HG03558 (cell line): ENCODE measurements at regions not wholly inside any gene's neighbourhood (a gene's known extent, or its start where the extent isn't known, plus 50 kb on each side); places are given as distances from the start of the nearest gene placed in this dataset.
"Not testable (repeated sequence)": the region's sequence is repeated elsewhere in the genome, so short reads cannot be mapped to it uniquely, and the experiment has no call there.

ENCODE experiments used
- ATAC-seq: cut with Tn5 transposase; IDR thresholded peaks from one replicate; pipeline ENCODE4 v1.9.1; 2021; ENCODE audit warnings: moderate number of reproducible peaks; ENCODE audit not compliant: unreplicated experiment; ENCODE audit errors: extremely low read depth

DNA sequence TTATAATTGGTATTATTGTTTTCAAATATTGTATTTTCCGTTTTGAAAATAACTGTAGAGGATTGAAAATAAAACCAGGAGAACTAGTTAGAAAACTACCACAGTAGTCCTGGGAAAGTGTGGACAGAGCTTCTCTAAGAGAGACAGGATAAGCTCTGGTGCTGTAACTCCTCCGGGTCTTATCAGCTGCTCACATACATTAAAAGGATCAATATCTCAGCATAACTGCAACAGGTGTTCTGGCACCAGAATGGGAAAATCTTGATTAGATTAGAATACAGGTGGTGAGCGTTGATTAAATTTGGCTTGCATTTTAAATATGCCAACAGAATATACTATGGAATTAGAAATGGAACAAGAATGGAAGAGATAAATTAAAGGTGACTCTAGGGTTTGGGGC is 1138.9 kb upstream of the ADGRB3 start:
- no peak for ATAC-seq

DNA sequence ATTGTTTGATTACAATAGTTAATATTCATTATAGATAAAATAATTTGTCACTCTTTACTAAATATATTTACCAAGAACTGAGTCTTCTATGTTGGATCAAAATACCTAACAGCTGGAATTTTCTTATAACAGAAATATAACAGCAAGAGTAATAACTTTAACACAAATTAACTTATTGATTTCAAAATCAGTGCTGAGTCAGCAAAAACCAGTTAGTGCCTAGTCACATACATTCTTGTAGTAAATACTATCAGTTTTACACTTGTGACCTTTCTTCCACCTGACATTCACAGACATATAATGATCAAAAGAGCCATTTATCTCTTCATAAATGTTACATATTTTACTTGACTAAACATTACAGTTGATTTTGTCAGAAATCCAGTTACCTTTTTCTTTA is 1141.4 kb upstream of the ADGRB3 start:
- ATAC-seq: no peak

DNA sequence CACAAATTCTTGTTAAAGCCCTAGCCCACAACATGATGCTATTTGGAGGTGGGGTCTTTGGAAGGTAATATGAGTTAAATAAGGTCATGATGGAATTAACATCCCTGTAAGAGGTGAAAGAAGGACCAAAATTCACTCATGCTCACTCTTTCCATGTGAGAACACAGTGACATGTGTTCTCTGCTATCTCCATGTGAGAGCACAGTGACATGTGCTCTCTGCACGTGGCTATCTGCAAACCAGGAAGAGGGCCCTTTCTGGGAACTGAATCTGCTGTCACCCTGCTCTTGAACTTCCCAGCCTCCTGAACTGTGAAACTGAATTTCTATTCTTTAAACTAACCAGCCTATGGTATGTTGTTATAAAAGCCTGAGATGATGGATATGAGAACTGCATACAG is 1159.4 kb upstream of the ADGRB3 start:
- no peak for ATAC-seq

DNA sequence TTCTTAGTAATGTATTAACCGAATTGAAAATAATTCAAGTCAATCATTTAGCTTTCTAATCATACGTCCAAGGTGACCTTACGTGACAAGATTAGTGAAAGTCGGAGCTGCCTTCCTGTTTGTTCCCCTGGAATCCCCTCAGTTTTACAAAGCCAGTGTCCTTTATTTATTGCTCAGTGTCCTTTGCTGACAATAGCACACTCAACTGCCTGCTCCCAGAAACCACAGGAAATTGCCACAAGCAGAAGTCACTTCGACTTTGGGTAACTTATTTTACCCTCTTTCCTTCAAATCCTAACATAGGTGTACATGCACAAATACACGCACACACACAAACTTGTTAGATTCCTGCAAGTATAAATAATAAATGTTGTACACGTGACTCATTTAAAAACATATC is 1167.7 kb upstream of the ADGRB3 start:
- no peak for ATAC-seq

DNA sequence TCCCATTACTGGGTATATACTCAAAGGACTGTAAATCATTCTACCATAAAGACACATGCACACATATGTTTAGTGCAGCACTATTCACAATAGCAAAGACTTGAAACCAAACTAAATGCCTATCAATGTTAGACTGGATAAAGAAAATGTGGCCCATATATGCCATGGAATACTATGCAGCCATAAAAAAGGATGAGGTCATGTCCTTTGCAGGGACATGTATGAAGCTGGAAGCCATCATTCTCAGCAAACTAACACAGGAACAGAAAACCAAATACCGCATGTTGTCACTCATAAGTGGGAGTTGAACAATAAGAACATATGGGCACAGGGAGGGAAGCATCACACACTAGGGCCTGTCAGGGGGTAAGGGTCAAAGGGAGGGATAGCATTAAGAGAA is 1172.4 kb upstream of the ADGRB3 start:
- ATAC-seq: not testable (repeated sequence)

DNA sequence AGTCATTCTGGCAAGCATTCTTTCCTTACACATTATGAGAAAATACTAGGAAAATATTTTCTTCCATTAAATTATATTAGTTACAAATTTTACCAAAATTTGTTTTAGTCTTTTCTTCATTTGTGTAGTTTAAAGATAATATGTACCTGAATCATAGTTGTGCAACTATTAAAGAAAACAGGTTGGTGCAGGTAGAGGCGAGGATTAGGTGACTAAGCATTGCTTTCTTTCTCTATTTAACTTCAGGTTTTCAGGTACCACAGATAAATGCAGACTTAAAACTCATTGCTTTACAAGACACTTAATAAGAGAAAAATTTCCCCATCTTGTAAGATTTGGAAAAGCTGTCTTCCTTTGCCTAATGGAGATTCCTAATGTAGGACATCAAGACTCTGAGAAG is 1175.5 kb upstream of the ADGRB3 start:
- no peak for ATAC-seq

DNA sequence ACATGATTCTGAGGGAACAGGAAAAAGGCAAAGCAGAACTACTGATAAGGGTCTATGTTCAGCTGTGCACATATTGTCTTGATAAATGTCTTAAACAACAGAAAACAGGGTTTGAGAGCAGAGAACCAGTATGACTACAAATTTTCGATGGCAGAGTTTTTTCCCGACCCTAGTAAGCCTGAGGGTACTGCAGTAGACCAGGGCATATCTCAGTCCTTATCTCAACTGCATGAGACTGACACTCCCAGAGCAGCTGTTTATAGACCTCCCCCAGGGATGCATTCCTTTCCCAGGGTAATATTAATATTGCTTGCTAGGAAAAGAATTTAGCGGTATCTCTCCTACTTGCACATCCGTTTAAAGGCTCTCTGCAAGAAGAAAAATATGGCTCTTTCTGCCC is 1176.8 kb upstream of the ADGRB3 start:
- no peak for ATAC-seq

DNA sequence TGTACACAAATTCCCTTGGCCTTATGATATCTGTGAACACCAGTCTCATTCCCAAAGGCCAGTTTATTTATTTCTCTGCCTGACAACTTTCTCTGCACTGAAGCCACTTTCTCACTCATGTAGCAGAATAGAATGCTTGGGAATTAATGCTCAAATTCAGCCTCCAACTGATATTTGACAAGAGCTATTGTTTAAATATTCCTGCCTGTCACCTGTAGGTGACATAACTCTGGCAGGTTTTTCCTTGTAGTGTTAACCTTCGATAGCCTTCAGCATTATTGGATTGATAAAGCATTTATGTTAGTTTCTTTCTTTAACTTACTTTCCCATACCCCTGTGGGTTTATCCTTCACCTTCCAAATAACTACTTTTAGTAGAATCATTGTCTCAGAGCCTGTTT is 1183.2 kb upstream of the ADGRB3 start:
- ATAC-seq: no peak

DNA sequence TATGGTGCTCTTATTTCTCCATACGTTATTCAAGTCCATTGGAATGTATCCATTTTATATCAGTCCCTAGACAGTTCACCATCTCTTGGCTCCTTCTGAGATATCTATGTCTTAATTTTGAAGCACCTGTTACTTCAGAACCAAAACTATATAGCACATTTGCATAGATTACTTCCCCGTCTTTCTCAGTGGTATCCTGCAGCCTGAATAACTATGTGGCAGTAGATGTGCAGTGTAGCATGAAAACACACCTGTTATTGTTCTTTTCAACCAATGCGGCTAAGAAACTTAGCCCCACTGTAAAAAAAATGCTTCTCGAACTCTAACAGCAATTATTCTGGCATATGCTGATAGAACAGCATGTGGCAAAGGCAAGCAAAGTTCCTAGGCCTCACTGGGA is 1184.4 kb upstream of the ADGRB3 start:
- ATAC-seq: no peak

DNA sequence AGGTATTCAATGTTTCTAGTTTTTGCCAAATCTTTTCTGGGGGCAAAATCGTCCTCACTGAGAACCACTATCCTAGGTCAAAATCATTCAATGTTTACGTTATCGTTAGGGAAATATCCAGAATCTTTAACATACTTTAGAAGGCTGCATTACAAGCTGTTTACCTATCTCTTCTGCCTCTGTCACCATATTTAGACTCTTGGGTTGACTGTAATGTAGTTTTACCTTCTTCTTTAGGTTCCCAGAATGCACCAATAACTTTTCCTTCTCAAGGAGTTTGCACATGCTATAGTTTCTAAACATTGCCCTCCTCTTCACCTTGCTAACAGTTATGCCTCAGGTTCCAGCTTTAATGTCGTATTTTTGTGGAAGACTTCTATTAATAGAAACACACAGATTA is 1185.5 kb upstream of the ADGRB3 start:
- no peak for ATAC-seq

DNA sequence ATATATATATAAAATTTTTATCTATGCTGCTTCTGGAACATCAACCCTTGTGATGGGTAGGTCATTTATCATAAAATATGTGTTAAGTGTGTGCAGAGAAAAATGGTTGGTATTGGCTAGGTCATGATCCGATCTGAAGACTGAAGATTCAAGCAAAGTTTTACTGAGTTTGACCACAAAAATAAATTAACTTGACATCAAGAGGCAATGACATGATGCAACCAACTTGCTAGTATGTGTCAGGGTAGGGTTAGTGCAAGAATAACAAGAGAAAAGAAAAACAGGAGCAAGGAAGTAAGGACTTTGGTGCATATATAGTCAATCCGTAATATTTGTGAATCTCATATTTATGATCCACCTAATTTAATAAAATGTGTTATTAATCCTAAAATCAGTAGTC is 1202.0 kb upstream of the ADGRB3 start:
- ATAC-seq: no peak

DNA sequence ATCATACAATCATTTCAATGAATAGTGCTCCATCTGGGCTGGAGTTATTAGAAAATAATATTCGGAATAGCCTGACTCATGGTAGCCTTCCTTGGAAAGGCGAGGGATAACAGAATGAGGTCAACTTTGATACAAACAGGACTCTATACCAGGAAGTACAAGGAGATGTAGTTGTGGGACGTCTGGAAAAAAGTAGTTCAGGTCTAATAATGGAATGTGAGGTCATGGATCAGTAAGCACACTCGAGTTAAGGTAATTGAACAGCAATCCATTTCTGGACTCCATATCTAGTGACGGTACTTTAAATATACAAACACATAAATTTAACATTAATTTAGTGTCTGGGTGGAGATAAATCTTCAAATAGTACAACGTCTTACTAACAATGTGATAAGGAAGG is 1204.0 kb upstream of the ADGRB3 start:
- ATAC-seq: no peak

DNA sequence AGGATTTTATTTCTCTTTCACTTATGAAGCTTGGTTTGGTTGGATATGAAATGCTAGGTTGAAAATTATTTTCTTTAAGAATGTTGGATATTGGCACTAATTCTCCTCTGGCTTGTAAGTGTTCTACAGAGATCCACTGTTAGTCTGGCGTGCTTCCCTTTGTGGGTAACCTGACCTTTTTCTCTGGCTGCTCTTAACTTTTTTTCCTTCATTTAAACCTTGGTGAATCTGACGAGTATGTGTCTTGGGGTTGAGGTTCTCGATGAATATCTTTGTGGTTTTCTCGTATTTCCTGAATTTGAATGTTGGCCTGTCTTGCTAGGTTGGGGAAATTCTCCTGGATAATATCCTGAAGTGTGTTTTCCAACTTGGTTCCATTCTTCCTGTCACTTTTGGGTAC is 1208.4 kb upstream of the ADGRB3 start:
- ATAC-seq: not testable (repeated sequence)

DNA sequence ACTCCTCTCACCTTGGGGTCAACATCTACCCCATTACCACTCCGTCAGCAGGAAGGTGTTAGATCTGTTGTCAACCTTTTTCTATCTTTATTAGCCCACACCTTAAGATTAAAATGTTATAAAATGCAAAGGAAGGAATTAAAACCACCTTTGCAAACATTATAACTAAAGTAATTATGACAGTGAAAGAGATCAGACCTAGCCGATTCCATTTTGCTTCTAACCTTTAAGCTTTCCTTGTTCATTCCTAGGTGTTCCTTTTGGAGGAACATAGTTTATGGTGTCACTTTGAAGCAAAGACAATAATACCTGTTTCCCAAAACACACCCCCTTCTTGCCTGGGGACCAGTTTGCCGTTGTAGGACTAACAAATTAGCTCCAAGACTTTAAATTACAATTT is 1223.0 kb upstream of the ADGRB3 start:
- no peak for ATAC-seq

DNA sequence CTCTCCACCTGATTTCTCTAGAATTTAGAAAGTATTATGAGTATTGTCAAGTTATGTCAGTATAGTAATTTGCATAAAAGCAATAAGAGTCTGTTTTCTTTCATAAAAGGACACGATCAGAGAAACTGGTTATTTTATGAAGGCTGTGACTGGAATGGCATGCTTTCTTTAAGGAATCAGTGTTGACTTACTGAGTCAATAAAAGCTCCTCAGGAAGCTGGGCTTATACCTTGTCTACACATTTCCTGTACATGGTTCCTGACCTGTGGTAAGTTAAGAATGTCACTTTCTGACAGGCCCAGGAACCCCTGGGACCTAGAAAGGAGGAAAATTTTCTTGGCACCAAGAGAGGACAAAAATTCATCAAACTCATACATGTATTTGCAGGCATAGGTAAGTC is 1224.0 kb upstream of the ADGRB3 start:
- no peak for ATAC-seq

DNA sequence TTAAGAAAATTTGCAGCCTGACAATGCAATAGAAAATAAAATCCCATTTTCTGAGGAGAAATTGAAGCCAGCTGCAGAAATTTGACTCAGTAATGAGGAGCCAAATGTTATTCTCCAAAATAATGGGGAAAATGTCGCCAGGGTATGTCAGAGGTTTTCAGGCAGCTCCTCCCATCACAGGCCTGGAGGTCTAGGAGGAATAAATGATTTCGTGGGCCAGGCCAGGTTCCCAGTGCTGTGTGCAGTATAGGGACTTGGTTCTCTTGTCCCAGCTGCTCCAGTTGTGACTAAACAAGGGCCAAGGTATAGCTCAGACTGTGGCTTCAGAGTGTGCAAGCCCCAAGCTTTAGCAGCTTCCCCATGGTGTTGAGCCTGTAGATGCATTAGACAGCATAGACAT is 1240.8 kb upstream of the ADGRB3 start:
- ATAC-seq: no peak

DNA sequence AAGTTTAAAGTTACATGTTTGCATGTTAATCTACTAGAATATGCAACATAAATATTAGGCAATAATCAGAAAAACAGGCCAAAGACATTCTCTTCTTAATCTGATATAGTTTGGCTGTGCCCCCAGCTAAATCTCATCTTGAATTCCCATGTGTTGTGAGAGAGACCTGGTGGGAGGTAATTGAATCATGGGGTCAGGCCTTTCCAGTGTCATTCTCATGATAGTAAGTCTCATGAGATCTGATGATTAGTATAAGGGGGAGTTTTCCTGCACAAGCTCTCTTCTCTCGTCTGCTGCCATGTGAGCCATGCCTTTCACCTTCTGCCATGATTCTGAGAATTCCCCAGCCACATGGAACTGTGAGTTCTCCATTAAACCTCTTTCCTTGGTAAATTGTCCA is 1241.7 kb upstream of the ADGRB3 start:
- no peak for ATAC-seq

DNA sequence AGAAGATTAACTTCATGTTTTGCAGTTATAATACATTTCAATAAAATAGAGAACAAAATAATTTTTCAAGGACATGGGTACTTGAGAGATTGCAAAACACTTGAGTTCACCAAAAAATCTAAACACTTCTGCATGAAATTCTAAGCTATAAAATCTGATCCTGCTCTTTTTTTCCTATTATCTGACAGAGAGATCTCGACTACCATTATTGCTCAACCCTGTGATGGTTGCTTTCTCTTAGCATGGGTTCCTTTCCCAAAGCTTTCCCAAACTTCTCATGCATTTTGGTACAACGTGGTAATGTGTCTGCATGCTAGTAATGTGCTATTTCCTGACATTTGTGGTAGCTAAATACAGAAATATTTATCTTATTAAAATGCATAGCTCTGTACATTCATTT is 1243.1 kb upstream of the ADGRB3 start:
- no peak for ATAC-seq

DNA sequence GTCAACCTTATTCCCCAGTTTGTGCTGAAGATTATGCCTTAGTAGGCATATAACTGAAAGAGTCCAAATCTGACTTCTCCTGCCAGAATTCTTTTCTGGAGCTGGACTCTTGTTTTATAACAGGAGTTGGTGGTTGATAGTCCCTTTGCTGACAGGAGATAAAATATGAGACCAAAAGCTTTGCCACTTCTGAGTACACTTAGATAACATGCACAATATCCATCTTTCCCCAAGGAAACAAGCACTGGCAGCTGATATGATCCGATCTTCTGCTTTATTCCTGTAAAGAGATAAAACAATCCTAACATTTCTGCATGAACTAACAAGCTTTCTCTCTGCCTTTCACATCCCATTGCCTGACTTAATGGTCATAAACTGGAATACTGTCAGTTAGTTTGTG is 1265.4 kb upstream of the ADGRB3 start:
- ATAC-seq: no peak

DNA sequence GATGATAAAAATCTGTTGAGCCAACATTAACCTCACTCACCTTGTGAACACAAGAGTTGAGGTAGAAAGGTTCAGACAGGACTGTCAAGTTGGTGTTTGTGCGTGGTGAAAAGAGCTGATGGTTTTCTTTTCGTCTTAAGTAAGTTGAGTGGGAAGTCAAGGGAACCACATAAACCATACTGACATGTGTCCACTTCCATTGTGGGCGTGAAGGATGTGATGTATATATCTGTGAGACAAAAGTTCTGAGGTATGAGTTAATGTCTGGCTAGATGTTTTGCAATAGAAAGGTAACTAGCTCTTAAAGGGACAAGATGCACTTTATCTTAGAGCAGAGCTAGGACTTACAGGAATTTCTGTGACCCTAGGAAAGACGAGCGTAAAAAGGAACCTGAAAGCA is 1272.1 kb upstream of the ADGRB3 start:
- ATAC-seq: no peak

DNA sequence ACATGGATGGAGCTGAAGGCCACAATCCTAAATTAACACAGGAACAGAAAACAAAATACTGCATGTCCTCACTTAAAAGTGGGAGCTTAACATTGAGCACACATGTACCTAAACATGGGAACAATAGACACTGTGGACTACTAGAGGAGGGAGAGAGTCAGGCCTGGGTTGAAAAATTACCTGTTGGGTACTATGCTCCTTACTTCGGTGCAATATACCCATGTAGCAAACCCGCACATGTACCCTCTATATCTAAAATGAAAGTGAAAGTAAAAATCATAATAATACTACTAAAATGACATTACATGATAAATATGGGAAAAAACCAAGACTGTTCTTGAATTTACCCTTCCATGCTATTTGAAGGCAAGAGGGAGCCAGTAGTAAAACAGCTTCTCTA is 1273.8 kb upstream of the ADGRB3 start:
- no peak for ATAC-seq

DNA sequence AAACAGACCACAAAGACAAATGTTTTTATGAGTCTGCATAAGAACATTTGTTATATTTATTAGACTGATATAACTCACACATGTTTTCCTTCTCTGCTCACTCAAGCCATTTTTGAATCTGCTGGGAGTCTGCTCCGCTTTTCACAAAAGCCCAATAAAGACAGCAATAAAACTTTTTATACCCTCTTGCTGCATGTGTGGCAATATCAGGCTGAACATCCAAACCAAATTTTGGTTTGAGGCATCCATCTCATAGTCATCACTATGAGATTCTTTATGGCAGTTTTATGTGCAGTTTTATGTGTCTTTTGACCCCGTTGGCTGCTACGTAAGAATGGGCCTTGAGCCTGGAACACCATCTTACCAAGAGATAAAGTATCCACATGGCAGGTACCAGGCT is 1276.8 kb upstream of the ADGRB3 start:
- no peak for ATAC-seq

DNA sequence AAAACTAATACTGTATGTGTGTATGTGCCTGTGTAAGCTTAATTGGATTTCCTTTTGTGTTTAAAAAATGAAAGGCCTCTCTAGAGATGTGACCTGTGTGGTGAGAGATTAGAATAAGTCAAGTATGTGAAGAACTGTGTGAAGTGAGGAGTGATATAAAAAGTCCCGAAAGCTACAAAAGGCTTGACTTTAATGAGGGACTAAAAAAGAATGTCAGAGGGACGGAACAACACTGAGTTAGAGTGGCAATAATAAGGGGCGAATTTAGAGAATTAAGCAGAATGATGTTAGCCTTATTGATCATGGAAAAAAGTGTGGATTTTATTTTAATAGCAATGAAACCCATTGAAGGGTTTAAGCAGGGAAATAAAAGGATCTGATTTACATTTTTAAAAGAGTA is 1281.2 kb upstream of the ADGRB3 start:
- no peak for ATAC-seq
